Endothelial cell (in vitro differentiated cells): ENCODE measurements at regions not wholly inside any gene's neighbourhood (a gene's known extent, or its start where the extent isn't known, plus 50 kb on each side); places are given as distances from the start of the nearest gene placed in this dataset.

Experiments used
- DNase-seq: peaks from one replicate; pipeline ENCODE4 v3.0.0; 2021; ENCODE audit warnings: low spot score
- H3K27ac Mint-ChIP-seq: one replicate; pipeline ENCODE4 v1.8.0; 2021; ENCODE audit warnings: mixed read lengths, inconsistent platforms; ENCODE audit not compliant: unreplicated experiment
- H3K27me3 Mint-ChIP-seq: one replicate; pipeline ENCODE4 v1.8.0; 2021; ENCODE audit warnings: mild to moderate bottlenecking, moderate library complexity, mixed read lengths, inconsistent platforms; ENCODE audit not compliant: unreplicated experiment
- H3K36me3 Mint-ChIP-seq: one replicate; pipeline ENCODE4 v1.8.0; 2021; ENCODE audit warnings: mild to moderate bottlenecking, low read depth, mixed read lengths, inconsistent platforms; ENCODE audit not compliant: unreplicated experiment
- H3K4me1 Mint-ChIP-seq: one replicate; pipeline ENCODE4 v1.8.0; 2021; ENCODE audit warnings: mild to moderate bottlenecking, mixed read lengths, inconsistent platforms; ENCODE audit not compliant: unreplicated experiment
- H3K4me3 Mint-ChIP-seq: one replicate; pipeline ENCODE4 v1.8.0; 2021; ENCODE audit warnings: mild to moderate bottlenecking, mixed read lengths, inconsistent platforms; ENCODE audit not compliant: unreplicated experiment
- H3K9me3 Mint-ChIP-seq: one replicate; pipeline ENCODE4 v1.8.0; 2021; ENCODE audit warnings: mixed read lengths, inconsistent platforms; ENCODE audit not compliant: unreplicated experiment
- TF ChIP-seq, protein P1 (sequence below): fragments of 200-600 bp; sonication (generic); IDR thresholded peaks from one replicate; pipeline ENCODE4 v1.5.0; 2021; ENCODE audit warnings: antibody characterized with exemption; ENCODE audit not compliant: unreplicated experiment

DNA sequence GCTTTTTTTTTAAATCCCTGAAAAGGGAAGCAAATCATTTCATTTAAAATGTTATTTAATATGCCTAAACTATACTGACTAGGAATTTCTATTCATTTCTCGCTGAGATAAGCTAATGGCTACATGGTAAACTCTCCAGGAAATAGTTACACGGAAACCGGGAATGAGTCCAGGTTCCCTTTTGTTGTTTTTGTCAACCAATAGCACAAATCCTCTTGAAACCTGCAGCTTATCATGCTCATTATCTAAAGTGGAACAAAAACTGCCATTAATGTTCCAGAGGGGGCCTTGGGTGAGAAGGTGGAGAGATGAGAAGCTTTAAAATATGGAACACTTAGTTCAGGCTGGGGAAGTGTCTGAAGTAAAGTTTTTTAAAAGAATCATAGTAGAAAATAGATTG lies 113.5 kb upstream of the ALCAM start:
- H3K36me3 Mint-ChIP-seq: peaks cover 6% of the 10 kb centered on the region
- no peaks in the 10 kb centered on the region for H3K27me3 Mint-ChIP-seq
- H3K4me3 Mint-ChIP-seq: no peak overlapping the region
- DNase-seq: no peak
- no peaks in the 10 kb centered on the region for H3K9me3 Mint-ChIP-seq
- H3K4me1 Mint-ChIP-seq: no peaks in the 10 kb centered on the region
- TF ChIP-seq, protein P1, sequence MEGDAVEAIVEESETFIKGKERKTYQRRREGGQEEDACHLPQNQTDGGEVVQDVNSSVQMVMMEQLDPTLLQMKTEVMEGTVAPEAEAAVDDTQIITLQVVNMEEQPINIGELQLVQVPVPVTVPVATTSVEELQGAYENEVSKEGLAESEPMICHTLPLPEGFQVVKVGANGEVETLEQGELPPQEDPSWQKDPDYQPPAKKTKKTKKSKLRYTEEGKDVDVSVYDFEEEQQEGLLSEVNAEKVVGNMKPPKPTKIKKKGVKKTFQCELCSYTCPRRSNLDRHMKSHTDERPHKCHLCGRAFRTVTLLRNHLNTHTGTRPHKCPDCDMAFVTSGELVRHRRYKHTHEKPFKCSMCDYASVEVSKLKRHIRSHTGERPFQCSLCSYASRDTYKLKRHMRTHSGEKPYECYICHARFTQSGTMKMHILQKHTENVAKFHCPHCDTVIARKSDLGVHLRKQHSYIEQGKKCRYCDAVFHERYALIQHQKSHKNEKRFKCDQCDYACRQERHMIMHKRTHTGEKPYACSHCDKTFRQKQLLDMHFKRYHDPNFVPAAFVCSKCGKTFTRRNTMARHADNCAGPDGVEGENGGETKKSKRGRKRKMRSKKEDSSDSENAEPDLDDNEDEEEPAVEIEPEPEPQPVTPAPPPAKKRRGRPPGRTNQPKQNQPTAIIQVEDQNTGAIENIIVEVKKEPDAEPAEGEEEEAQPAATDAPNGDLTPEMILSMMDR: no peak
- no peak overlapping the region for H3K27ac Mint-ChIP-seq

DNA sequence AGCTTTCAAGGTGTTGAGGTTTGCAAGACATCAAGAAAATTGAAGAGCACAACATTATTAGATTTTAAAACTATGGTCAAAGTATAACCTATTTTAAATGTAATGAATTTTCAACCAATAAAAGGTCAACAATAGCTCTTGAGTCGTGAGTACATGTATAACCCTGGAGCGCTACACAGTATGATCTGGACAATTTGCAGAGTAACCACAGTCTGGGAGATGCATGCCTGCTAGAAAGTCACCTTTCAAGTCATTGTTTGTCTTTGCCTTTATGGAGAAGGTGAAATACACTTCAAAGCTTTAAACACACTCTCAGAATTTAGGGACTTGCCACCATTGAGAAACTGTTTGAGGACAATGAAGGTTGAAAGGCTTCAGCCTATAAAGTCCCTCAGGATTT lies 112.6 kb upstream of the ALCAM start:
- H3K27ac Mint-ChIP-seq: no peak overlapping the region
- no peaks in the 10 kb centered on the region for H3K27me3 Mint-ChIP-seq
- H3K36me3 Mint-ChIP-seq: peaks cover 6% of the 10 kb centered on the region
- no peaks in the 10 kb centered on the region for H3K4me1 Mint-ChIP-seq
- TF ChIP-seq, protein P1: no peak
- no peak overlapping the region for H3K4me3 Mint-ChIP-seq
- DNase-seq: no peak
- no peaks in the 10 kb centered on the region for H3K9me3 Mint-ChIP-seq

DNA sequence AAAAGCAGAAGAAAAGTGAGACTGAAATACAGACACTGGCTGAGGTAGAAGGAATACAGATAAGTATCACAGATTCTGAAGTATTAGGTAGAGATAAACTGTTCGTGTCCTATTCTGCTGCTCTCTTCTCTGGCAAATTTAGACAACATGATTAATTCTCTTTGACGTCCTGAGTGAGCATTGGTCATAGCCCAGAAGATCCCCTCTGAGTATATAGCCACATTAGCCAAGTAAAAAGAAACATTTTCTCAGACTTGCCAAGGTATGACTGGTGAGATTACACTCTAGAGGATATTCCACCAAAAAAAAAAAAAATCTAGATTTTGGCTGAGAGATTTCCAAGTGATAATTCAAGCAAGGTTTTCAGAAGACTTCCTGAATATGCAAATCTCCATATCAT lies 111.4 kb upstream of the ALCAM start:
- H3K36me3 Mint-ChIP-seq: peaks cover 6% of the 10 kb centered on the region
- no peak overlapping the region for H3K27ac Mint-ChIP-seq
- H3K27me3 Mint-ChIP-seq: no peaks in the 10 kb centered on the region
- TF ChIP-seq, protein P1: no peak
- H3K9me3 Mint-ChIP-seq: no peaks in the 10 kb centered on the region
- no peak for DNase-seq
- no peak overlapping the region for H3K4me3 Mint-ChIP-seq
- H3K4me1 Mint-ChIP-seq: no peaks in the 10 kb centered on the region

DNA sequence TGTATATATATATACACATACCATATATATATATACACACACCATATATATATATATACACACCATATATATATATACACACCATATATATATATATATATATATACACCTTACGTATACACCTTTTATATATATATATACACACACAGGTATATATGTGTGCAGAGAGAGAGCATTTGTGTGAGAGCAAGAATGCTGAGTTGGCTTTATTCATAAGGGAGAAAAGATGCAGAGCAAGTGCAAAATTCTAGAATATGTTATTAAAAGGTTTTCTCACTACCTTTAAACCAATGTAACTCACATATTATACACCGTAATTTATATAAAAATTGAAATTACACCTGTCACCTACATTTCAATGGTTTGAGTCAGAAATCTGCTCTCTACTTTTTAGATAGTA lies 107.2 kb upstream of the ALCAM start:
- no peak overlapping the region for H3K4me3 Mint-ChIP-seq
- no peaks in the 10 kb centered on the region for H3K27me3 Mint-ChIP-seq
- TF ChIP-seq, protein P1: no peak
- H3K9me3 Mint-ChIP-seq: no peaks in the 10 kb centered on the region
- no peaks in the 10 kb centered on the region for H3K4me1 Mint-ChIP-seq
- H3K27ac Mint-ChIP-seq: no peak overlapping the region
- no peak for DNase-seq
- no peaks in the 10 kb centered on the region for H3K36me3 Mint-ChIP-seq

DNA sequence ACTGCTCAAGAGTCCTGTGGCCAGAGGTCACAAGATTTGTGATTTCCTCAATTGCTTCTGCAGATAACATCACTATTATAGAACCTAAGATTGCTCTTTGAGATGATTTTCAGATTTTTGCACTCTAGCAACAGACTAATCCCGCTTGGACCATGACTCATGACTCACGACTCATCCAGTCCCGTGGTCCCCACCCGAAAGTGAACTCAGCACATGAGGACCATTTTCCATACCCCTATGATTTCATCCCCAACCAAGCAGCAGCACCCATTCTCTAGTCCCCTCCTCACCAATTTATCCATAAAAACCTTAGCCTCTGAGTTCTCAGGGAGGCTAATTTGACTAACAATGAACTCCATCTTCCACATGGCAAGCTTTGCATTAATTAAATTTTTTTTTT lies 106.3 kb upstream of the ALCAM start:
- Mint-ChIP-seq H3K27ac (no peak overlapping the region), H3K4me3 (no peak overlapping the region), H3K36me3 (no peaks in the 10 kb centered on the region), H3K9me3 (no peaks in the 10 kb centered on the region), H3K4me1 (no peaks in the 10 kb centered on the region), H3K27me3 (no peaks in the 10 kb centered on the region)
- DNase-seq: no peak
- TF ChIP-seq, protein P1: no peak
